ENCODE measurements at regions not wholly inside any gene's neighbourhood (a gene's known extent, or its start where the extent isn't known, plus 50 kb on each side); places are given as distances from the start of the nearest gene placed in this dataset.

- TF ChIP-seq, protein P1, sequence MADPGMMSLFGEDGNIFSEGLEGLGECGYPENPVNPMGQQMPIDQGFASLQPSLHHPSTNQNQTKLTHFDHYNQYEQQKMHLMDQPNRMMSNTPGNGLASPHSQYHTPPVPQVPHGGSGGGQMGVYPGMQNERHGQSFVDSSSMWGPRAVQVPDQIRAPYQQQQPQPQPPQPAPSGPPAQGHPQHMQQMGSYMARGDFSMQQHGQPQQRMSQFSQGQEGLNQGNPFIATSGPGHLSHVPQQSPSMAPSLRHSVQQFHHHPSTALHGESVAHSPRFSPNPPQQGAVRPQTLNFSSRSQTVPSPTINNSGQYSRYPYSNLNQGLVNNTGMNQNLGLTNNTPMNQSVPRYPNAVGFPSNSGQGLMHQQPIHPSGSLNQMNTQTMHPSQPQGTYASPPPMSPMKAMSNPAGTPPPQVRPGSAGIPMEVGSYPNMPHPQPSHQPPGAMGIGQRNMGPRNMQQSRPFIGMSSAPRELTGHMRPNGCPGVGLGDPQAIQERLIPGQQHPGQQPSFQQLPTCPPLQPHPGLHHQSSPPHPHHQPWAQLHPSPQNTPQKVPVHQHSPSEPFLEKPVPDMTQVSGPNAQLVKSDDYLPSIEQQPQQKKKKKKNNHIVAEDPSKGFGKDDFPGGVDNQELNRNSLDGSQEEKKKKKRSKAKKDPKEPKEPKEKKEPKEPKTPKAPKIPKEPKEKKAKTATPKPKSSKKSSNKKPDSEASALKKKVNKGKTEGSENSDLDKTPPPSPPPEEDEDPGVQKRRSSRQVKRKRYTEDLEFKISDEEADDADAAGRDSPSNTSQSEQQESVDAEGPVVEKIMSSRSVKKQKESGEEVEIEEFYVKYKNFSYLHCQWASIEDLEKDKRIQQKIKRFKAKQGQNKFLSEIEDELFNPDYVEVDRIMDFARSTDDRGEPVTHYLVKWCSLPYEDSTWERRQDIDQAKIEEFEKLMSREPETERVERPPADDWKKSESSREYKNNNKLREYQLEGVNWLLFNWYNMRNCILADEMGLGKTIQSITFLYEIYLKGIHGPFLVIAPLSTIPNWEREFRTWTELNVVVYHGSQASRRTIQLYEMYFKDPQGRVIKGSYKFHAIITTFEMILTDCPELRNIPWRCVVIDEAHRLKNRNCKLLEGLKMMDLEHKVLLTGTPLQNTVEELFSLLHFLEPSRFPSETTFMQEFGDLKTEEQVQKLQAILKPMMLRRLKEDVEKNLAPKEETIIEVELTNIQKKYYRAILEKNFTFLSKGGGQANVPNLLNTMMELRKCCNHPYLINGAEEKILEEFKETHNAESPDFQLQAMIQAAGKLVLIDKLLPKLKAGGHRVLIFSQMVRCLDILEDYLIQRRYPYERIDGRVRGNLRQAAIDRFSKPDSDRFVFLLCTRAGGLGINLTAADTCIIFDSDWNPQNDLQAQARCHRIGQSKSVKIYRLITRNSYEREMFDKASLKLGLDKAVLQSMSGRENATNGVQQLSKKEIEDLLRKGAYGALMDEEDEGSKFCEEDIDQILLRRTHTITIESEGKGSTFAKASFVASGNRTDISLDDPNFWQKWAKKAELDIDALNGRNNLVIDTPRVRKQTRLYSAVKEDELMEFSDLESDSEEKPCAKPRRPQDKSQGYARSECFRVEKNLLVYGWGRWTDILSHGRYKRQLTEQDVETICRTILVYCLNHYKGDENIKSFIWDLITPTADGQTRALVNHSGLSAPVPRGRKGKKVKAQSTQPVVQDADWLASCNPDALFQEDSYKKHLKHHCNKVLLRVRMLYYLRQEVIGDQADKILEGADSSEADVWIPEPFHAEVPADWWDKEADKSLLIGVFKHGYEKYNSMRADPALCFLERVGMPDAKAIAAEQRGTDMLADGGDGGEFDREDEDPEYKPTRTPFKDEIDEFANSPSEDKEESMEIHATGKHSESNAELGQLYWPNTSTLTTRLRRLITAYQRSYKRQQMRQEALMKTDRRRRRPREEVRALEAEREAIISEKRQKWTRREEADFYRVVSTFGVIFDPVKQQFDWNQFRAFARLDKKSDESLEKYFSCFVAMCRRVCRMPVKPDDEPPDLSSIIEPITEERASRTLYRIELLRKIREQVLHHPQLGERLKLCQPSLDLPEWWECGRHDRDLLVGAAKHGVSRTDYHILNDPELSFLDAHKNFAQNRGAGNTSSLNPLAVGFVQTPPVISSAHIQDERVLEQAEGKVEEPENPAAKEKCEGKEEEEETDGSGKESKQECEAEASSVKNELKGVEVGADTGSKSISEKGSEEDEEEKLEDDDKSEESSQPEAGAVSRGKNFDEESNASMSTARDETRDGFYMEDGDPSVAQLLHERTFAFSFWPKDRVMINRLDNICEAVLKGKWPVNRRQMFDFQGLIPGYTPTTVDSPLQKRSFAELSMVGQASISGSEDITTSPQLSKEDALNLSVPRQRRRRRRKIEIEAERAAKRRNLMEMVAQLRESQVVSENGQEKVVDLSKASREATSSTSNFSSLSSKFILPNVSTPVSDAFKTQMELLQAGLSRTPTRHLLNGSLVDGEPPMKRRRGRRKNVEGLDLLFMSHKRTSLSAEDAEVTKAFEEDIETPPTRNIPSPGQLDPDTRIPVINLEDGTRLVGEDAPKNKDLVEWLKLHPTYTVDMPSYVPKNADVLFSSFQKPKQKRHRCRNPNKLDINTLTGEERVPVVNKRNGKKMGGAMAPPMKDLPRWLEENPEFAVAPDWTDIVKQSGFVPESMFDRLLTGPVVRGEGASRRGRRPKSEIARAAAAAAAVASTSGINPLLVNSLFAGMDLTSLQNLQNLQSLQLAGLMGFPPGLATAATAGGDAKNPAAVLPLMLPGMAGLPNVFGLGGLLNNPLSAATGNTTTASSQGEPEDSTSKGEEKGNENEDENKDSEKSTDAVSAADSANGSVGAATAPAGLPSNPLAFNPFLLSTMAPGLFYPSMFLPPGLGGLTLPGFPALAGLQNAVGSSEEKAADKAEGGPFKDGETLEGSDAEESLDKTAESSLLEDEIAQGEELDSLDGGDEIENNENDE (IDR thresholded peaks at IDR 0.05; ENCODE audit: insufficient replicate concordance, low read length) = no peak
- TF ChIP-seq CHD2 (IDR thresholded peaks at IDR 0.05; ENCODE audit: low read length) (no peak), GTF2F1 (IDR thresholded peaks at IDR 0.05; ENCODE audit: borderline replicate concordance, low read depth, low read length) (no peak), USF2 (IDR thresholded peaks at IDR 0.05; ENCODE audit: low read length) (no peak), BRCA1 (IDR thresholded peaks at IDR 0.05; ENCODE audit: low read depth, low read length) (no peak), SIX5 (IDR thresholded peaks at IDR 0.05; ENCODE audit: low read depth, low read length) (no peak), KDM4A (IDR thresholded peaks at IDR 0.05; ENCODE audit: low read depth, low read length, severe bottlenecking) (no peak), SP2 (IDR thresholded peaks at IDR 0.05; ENCODE audit: low read length) (no peak)
- TF ChIP-seq, protein P2, sequence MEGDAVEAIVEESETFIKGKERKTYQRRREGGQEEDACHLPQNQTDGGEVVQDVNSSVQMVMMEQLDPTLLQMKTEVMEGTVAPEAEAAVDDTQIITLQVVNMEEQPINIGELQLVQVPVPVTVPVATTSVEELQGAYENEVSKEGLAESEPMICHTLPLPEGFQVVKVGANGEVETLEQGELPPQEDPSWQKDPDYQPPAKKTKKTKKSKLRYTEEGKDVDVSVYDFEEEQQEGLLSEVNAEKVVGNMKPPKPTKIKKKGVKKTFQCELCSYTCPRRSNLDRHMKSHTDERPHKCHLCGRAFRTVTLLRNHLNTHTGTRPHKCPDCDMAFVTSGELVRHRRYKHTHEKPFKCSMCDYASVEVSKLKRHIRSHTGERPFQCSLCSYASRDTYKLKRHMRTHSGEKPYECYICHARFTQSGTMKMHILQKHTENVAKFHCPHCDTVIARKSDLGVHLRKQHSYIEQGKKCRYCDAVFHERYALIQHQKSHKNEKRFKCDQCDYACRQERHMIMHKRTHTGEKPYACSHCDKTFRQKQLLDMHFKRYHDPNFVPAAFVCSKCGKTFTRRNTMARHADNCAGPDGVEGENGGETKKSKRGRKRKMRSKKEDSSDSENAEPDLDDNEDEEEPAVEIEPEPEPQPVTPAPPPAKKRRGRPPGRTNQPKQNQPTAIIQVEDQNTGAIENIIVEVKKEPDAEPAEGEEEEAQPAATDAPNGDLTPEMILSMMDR (IDR thresholded peaks at IDR 0.05; ENCODE audit: control extremely low read depth in 1 of 3, insufficient read depth in 1 of 3, low read depth in 1 of 3, low read length in 3 of 3) = no peak
Observed at GRCh38 chr6:135750081-135750480, 101.4 kb upstream of the PDE7B start (continued).
